GM19099 (cell line): ENCODE measurements at regions not wholly inside any gene's neighbourhood (a gene's known extent, or its start where the extent isn't known, plus 50 kb on each side); places are given as distances from the start of the nearest gene placed in this dataset.

Source experiments
- POLR2A ChIP-seq: IDR thresholded peaks from 3 replicates; pipeline ENCODE4 v1.6.1; 2011; ENCODE audit warnings: low read depth; ENCODE audit not compliant: insufficient read length; ENCODE audit errors: extremely low read depth

DNA sequence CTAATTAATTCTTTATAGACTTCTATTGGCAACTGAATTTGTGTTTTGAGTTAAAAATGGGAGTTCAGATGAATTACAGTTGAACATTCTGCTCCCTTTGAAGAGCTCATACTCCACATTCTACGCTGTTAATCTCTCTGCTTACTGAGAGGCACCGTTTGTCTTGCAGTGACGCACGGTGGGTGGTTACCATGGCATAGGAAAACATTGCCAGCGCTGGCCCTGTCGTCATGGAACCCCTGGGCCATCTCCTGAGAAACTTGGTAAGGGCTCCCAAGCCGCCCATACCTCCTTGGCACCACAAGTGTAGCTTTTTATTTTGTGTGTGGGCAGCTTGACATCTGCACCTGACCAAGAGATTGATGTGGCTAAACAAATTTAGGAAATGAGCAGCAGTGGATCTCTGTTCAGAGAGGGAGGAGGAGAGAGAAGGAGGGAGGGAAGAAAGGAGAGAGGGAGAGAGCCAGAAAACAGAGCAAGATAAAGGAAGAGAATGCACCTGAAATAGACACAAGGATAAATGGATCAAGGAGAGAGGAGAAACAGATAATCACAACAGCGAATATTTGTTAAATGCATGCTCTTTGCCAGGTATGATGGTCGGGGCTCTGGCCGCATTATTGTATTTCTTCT lies 398.5 kb downstream of the HAPSTR1 start:
- TF ChIP-seq POLR2A = no peak

DNA sequence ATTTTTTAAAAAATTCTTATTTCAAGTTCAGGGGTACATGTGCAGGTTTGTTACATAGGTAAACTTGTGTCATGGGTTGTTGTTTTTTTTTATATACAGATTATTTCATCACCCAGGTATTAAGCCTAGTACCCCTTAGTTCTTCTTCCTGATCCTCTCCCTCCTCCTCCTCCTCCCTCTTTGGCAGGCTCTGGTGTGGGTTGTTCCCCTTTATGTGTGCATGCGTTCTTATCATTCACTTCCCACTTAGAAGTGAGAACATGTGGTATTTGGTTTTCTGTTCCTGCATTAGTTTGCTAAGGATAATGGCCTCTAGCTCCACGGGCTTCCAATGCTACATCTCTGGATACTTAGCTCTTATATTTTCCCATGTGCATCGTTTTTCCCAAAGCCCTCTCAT lies 404.4 kb downstream of the HAPSTR1 start:
- TF ChIP-seq POLR2A = no peak

DNA sequence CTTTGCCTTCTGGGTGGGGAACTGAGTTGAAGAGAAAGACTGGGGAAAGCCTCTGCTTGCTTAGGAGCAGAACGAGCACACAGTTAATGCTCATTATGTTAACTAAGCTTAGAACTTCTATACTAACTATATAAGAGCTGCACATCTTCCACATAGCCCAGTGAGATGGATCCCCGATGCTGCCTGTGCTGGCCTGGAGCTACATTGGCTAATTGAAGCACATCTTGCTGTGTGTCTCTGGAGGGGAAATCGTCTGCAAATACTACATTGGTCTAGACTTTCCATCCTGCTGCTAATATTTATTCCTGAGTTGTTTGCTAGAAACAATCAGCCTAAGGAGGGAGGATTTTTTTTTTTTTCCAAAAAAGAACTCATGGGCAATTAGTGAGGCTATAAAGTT lies 406.3 kb downstream of the HAPSTR1 start:
- TF ChIP-seq POLR2A = no peak

GRCh38 chr16:9499941-9500593 lies 408.6 kb downstream of the HAPSTR1 start:
- no peak for TF ChIP-seq POLR2A

DNA sequence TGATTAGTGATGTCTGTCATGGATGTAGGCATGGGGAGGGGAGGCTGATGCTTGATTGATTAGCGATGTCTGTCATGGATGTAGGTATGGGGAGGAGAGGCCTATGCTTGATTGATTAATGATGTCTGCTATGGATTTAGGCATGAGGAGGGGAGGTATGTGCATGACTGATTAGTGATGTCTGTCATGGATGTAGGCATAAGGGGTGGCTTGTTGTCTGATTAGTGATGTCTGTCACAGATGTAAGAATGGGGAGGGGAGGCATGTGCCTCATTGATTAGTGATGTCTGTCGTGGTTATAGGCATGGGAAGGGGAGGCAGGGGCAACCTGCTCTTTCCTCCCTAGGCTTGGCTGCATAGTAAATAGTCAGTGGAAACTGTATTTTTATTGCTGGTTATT lies 409.4 kb downstream of the HAPSTR1 start:
- TF ChIP-seq POLR2A = no peak

- no peak for TF ChIP-seq POLR2A
Observed at GRCh38 chr16:9503251-9503984, 412.0 kb downstream of the HAPSTR1 start.

- TF ChIP-seq POLR2A = no peak
Observed at GRCh38 chr16:9508328-9508936, 417.0 kb downstream of the HAPSTR1 start.

DNA sequence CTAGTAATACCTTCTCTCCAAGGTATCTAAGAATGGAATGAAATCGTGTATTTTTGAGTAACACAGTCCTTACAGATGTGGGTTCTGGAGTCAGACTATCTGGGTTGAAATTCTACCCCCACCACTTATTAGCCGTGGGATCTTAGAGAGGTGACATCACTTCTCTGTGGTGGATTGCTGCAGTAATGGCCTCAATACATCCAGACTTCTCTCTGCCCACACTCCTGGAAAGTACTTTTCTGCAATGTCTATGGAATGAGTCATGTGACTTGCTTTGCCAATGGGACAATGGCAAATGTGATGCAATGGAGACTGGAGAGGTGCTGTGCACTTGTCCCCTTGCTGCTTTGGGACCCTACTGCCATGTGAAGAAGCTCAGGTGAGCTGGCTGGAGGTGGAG lies 418.2 kb downstream of the HAPSTR1 start:
- no peak for TF ChIP-seq POLR2A

DNA sequence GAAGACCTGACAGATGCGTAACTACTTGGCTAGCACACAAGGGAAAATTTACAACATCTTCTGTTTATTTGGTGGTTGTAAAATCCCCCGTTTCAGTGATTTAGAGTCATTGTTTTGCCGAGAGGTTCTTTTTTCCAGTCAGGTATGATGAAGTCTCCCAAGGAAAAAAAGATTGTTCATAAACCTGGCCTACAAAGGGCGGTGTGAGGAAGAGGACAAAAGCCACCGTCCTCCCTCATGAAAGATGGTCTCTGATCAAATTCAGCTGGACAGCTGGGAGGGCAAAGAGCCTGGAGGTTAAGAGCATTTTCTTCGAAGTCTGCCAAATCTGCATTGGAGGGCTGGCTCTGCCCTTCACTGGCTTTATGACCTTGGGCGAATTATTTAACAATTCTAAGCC lies 419.9 kb downstream of the HAPSTR1 start:
- TF ChIP-seq POLR2A = no peak

- no peak for TF ChIP-seq POLR2A
Observed at GRCh38 chr16:9516444-9516843, 425.0 kb downstream of the HAPSTR1 start.

DNA sequence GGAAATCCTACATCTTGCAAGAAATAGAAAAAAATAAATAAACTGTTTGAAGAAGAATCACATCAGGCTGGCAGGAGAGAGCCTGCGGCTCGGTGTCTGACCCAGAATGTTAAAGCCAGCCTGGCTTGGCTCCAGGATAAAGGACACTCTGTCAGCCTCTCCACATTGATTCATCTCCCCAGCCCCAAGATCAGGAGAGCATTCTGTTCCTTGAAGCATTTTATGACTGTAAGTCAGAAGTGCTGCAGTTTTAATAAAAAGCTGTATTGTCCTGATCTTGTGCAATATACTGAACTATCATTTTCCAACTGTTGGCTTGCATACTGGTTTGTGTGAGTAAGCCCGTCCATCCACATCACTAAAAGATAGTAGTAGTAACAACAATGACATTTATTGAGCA lies 426.6 kb downstream of the HAPSTR1 start:
- no peak for TF ChIP-seq POLR2A

- no peak for TF ChIP-seq POLR2A
Observed at GRCh38 chr16:9518581-9518980, 427.1 kb downstream of the HAPSTR1 start.

GRCh38 chr16:9521749-9522370 lies 430.4 kb downstream of the HAPSTR1 start:
- TF ChIP-seq POLR2A = no peak

DNA sequence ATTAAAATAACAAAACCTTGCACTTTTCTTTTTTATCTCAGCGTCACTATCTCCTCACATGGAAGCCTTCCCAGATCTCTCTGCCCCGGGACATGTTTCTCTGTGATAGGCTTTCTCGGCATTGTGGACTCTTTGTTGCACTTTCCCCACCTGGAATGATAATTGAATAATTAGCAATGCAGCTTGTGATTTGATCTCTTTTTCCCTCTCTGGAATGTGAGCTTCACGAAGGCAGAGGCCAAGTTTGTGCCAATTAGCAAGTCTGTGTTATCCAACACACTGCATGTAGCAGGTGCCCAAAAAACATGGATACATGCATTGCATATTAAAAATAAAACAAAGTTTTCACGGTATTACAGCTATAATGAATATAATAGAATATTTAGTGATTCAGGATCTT lies 431.2 kb downstream of the HAPSTR1 start:
- TF ChIP-seq POLR2A = no peak

GRCh38 chr16:9523994-9524393 lies 432.6 kb downstream of the HAPSTR1 start:
- TF ChIP-seq POLR2A = no peak
